22Rv1 (cell line): ENCODE measurements at regions not wholly inside any gene's neighbourhood (a gene's known extent, or its start where the extent isn't known, plus 50 kb on each side); places are given as distances from the start of the nearest gene placed in this dataset.

Experiments used
- H3K27ac ChIP-seq: fragments of 450-650 bp; 2 replicates; pipeline ENCODE4 v1.5.1; 2017
- CTCF ChIP-seq: fragments of 450-650 bp; IDR thresholded peaks from 2 replicates; pipeline ENCODE4 v1.5.1; 2017; ENCODE audit warnings: mild to moderate bottlenecking
- ZFX ChIP-seq: fragments of 450-650 bp; IDR thresholded peaks from 2 replicates; pipeline ENCODE4 v1.6.1; 2017; ENCODE audit warnings: antibody characterized with exemption, borderline replicate concordance

DNA sequence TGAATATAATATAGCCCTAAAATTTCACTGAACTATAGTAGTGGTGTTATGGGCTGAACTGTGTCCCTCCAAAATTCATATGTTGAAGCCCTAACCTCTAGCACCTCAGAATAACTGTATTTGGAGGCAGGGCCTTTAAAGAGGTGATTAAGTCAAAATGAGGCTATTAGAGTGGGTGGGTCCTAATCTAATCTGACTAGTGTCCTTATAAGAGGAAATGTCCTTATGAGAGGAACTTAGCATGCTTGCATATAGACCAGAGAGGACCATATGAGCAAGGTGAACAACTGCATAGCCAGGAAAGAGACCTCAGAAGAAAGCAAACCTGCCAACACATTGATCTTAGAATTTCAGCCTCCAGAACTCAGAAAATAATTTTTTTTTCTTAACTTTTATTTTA, 238.4 kb downstream of the ZEB2 start:
- H3K27ac ChIP-seq, result no peak overlapping the region
- TF ChIP-seq CTCF, result no peak
- TF ChIP-seq ZFX, result no peak

DNA sequence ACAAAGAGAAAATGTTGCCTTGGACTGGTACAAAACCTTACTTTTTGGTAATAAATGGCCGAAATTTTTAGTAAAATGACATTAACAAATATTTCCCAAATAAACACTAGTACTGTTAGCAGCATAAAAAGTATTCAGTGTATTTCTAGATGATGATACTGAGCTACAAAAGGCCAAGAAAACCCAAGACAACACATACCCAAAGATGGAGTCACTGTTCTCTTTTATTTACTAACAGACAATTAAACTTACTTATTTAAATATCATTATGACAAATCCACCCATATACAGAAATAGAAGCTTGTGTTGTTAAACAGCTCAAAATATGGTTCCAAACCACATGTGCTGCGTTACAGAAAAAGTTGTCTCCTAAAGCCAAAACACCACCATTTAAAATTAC, 239.9 kb downstream of the ZEB2 start:
- H3K27ac ChIP-seq, result no peak overlapping the region
- TF ChIP-seq CTCF, result no peak
- TF ChIP-seq ZFX, result no peak

- TF ChIP-seq CTCF, result no peak
- no peak overlapping the region for H3K27ac ChIP-seq
These were observed 240.8 kb downstream of the ZEB2 start for GRCh38 chr2:144279165-144279564.

DNA sequence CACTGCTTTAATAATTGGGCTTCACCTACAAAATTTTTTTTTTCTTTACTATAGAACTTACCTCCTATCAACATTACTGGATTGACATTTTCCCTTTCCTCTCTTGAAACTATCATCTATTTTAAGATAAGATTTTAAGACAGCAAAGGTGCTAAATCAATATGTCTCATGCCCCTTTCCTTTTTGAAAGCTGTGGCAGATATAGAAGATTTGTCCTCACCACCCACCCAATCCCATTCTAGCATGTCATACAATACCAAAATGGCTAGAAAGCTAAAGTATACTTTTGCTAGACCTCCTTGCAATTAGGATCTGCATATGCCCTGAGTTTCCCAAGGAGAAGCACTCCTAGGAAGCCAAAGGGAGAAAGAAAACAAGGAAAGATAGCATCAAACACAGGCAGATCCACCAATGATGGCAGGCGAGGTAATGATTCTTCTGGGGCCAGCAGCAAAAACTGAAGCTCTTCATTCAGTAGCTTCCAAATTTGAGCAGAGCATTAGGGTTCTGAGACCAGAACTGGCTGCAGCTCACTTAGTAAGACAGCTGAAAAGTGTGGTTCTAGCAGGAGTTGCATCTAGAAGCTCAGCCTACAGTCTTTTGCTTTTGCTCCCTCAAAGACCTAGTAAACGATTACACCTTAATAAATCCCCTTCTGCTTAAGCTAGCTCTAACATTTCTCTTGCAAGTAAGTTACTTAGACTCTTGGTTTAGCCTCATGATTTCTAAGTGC, 242.1 kb downstream of the ZEB2 start:
- H3K27ac ChIP-seq, result no peak overlapping the region
- TF ChIP-seq ZFX (no peak), CTCF (no peak)

DNA sequence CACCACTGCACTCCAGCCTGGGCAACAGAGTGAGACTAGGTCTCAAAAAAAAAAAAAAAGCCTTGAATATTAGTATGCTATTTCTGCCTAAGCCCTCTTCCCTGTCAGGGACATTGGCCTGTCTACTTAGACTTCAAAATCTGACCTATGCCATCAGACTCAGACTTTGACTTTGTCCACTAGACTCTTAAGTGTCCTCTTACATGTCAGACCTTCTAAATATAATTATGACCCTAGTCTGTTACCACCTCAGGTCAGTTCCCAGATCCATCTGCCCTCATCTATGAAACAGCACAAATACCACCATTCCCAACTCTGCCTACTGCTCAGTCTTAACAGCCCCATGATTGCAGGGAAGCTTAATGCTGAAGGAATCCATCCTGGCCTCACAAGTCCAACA, 244.6 kb downstream of the ZEB2 start:
- TF ChIP-seq CTCF (no peak), ZFX (no peak)
- no peak overlapping the region for H3K27ac ChIP-seq

- no peak overlapping the region for H3K27ac ChIP-seq
- TF ChIP-seq CTCF (no peak), ZFX (no peak)
These were observed 245.8 kb downstream of the ZEB2 start for GRCh38 chr2:144274131-144274530.

- no peak for TF ChIP-seq ZFX
- TF ChIP-seq CTCF, result no peak
- no peak overlapping the region for H3K27ac ChIP-seq
These were observed 249.0 kb downstream of the ZEB2 start for GRCh38 chr2:144270951-144271350.
